GM18499 (cell line): ENCODE measurements at regions not wholly inside any gene's neighbourhood (a gene's known extent, or its start where the extent isn't known, plus 50 kb on each side); places are given as distances from the start of the nearest gene placed in this dataset.

ENCODE experiments used
- ATAC-seq: cut with Tn5 transposase; IDR thresholded peaks from one replicate; pipeline ENCODE4 v1.9.1; 2021; ENCODE audit warnings: moderate number of reproducible peaks; ENCODE audit not compliant: insufficient read depth, unreplicated experiment

DNA sequence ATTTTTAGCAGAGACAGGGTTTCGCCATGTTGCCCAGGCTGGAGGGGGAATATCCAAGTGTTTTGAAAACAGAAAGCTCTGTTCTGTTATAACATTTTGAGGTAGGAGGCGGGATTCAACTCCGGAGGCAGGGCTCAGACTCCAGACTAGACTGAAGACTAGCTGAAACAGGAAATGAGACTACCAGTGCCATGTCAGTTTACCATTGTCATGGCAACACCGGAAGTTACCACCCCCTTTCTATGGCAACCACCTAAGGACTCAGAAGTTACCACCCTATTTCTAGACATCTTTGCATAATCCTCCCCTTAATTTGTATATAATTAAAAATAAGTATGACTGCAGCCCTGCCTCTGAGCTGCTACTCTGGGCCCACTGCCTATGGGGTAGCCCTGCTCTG is 1069.1 kb upstream of the AUTS2 start:
- ATAC-seq, result no peak

DNA sequence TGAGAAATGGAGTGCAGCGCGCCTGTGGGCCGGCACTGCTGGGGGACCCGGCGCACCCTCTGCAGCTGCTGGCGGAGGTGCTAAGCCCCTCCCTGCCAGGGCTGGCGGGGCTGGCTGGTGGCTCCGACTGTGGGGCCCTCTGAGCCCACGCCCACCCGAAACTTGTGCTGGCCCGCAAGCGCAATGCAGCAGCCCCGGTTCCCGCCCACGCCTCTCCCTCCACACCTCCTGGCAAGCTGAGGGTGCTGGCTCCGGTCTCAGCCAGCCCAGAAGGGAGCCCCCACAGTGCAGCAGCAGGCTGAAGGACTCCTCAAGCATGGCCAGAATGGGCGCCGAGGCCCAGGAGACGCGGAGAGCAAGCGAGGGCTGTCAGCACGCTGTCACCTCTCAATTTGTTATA is 1063.0 kb upstream of the AUTS2 start:
- no peak for ATAC-seq

DNA sequence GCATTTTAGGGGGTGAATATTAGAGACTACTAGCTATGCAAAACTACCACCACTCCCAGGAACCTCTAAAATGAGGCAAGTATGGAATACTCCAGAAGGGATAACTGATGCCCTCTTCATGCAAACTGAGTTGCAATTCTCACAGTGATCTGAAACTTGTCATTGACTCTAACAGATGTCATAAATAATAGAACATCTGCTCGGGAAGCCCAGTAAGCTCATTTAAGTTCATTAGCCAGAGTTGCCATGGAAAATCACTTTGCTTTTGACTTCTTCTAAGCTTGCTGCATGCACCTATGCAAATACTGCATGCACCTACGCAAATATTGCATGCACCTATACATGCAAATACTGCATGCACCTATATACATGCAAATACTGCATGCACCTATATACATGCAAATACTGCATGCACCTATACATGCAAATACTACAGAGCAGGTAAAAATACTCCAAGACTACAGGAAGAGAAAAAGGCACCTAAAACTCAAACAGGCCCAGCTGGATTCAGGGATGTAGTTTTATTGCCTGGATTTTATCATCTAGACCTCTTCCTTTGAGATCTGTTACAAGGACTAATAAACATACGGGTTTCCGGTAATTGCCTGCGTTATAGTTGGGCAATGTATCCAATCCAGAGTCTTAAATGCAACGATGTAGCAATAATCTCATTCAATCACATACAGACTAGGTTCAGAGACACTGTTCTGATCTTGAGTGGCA is 1061.1 kb upstream of the AUTS2 start:
- no peak for ATAC-seq

DNA sequence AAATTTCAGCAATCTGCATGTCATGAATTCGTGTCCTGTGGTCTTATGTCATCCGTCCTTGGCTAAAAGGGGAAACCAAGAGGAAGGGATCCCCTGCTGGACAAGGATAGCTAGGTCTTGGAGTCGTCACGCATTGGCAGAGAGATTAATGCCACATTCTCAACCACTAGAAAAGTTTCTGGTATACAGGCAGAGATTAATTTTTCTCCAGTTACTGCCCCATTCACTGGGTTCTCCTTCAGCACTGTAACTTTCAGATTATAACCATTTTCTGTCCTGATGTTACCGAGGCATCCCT is 1060.6 kb upstream of the AUTS2 start:
- no peak for ATAC-seq

DNA sequence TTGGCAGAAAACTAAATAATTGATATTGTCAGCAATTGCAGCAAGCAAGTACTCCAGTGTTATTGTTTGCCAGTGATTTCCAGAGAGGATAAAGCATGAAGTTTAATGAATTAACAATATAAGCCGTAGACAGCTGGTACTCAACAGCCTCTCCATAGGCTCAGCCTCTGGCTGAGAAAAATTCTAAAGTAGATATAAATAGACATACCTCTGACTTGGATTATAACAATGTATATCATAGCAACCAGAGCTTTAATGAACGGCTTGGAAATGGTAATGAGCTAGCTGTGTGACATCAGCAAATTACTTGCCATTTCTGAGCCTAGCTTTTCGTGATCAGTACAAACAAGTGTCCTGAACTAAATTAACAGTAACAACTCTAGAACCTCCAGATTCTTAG is 1055.4 kb upstream of the AUTS2 start:
- ATAC-seq, result no peak

DNA sequence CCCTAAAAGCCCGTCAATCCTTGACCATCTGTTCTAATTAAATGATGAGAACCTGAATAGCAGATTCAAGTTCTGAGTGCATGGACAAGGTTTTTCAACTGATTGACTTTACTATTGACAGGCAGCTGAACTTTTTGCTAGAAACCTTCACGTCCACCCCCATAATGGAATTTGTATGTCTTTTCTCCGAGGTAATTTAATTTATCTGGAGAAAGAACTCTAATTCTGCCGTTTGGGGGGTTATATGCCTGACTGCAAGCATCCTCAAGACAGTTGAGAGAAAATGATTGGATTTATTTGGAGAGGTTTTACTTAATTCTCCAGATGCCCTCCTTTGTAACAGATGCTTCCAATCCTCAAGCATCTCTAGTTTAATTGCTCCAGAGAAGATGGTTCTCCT is 1053.4 kb upstream of the AUTS2 start:
- no peak for ATAC-seq

DNA sequence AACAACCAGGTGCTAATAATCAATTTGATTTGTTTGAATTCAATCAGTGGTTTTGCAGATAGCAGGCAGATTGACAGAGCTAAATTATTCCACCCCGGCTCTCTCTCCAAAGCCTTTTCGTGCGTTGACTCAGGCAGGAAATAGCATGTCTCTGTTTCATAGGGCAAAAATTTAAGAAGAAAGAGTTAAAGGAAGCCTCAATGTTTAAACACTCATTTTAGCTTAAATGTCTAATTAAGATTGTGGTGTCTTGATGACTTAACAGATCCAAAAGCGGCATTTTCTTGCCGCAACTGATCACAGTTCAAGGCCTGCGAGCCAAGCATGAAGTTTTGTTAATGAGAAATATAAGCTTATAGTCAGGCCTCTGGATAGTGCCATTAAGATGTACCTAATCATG is 1051.1 kb upstream of the AUTS2 start:
- no peak for ATAC-seq

DNA sequence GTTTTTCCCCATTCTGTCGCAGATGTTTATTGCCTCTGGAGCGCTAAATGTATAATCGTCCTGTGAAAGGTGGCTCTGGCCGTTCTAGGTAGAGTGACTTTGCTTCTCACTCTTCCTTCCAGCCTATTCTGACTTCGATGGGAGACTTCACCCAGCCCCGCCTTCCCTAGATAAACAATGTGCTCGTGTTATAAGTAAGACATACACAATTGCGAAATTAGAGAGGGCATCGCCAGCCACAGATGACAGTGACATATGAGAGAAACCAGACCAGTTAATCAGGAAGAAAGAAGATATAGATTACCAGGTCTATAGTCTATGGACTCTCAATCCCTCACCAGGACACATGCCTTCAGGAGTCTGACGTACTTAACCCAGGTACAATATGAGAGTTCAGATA is 1050.5 kb upstream of the AUTS2 start:
- no peak for ATAC-seq

DNA sequence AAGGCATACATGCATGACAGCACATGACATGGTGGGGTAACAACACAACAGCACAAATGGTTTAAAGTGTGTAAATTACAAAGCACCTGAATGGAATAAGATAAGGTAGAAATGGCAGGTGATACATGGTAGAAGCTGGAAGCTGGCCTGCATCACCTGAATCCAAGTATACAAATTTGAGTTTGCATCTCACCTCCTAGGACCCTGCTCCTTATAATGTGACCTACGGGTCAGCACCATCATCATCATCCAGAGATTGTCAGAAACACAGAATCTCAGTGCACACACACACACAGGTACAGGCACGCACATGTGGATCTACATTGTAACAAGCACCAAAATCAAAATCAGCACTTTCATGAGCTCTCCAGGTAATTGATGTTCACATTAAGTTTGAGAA is 1048.2 kb upstream of the AUTS2 start:
- ATAC-seq, result no peak

DNA sequence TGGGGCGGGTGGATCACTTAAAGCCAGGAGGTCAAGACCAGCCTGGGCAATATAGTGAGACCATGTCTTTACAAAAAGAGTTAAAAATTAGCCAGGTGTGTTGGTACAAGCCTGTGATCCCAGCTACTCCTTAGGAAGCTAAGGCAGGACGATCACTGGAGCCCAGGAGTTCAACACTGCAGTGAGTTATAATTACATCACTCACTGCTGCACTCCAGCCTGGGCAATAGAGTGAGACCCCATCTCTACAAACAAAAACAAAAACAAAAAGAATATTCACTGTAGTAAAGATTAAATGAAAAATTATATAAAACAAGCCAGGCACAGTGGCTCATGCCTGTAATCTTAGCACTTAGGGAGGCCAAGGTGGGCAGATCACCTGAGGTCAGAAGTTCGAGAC is 1047.6 kb upstream of the AUTS2 start:
- no peak for ATAC-seq

DNA sequence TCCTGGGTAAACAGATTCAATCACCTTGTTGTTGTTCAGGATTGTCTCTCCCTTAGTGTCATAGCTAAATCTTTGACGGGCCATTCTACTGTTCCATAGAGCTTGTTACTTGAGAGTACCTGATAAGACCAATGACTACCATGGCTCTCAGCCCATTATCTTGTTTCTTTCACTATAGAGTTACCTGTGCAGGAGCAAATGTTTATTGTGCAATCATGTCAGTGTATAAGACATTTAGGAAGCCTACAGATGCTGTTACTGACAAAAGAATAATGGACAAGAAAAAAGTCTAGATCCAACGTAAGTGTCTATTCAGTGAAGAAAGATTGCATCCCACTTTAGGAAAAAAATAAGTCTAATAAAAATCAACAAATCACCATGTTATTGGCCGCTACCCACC is 1041.7 kb upstream of the AUTS2 start:
- no peak for ATAC-seq

DNA sequence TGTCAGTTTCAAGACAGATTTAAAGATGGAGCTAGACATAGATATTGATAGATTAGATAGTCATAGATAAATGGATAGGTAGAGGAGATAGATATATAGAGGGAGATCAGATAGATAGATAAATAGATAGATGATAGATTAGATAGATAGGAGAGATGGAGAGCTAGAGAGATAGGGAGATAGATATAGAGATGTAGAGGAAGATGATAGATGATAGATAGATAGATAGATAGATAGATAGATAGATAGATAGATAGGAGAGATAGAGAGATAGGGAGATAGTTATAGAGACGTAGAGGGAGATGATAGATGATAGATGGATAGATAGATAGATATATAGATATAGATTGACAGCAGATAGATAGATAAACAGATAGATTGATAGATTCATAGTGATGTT is 1038.8 kb upstream of the AUTS2 start:
- no peak for ATAC-seq

DNA sequence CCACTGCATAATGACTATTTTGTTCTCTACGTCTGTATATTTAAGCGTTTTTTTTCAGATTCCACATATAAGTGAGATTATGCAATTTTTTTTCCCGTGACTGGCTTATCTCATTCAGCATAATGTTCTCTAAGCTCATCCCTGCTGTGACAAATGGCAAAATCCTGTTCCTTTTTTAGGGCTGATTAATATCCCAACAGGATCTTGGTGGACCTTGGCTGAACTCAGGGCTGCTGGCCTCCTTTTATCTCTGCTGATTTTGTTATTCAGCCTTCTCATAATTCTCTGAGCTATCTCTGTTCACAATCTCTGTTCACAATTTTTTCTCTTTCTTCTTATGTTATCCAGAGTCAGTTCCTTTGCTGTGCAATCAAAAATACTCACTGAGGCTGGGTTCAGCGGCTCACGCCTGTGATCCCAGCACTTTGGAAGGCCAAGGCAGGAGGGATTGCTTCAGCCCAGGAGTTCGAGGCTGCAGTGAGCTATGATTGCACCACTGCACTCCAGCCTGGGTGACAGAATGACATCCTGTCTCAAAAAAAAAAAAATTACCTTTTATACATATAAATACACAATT is 1035.9 kb upstream of the AUTS2 start:
- no peak for ATAC-seq

DNA sequence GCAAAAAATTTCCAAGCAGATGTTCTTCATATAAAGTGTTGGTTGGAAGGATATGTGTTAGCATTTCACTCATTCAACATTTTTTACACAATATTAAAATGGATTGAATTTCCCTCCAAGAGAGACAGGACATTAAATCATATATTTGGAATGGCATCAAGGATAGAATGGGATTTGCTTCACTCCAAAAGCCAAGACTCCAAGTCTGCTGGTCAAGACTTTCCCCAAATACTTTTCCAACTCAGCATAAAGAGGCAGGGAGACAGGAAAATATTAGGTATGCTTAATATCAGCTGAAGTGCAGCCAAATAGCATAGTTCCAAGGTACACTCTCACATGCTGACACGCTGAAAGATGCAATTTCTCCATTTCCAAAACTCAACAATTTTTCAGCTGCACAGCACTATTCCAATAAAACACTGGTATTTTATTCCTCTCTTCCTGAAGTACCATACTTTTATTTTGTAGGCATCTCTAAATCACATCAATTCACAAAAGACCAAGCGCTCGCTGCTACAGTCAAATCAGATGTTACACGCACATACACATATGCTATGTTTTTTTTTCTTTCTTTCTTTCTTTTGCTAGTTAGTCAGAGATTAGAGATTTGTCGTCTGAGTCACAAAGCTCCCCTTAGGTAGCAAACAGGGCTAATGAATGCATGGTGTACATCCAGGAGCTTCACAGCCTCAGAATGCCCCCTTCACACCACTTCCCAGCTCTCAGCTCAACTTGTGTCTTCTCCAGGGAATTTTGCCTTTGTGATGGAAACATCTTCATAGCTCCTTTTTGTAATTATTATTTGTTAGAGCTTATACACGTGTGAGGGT is 1033.8 kb upstream of the AUTS2 start:
- ATAC-seq, result no peak

DNA sequence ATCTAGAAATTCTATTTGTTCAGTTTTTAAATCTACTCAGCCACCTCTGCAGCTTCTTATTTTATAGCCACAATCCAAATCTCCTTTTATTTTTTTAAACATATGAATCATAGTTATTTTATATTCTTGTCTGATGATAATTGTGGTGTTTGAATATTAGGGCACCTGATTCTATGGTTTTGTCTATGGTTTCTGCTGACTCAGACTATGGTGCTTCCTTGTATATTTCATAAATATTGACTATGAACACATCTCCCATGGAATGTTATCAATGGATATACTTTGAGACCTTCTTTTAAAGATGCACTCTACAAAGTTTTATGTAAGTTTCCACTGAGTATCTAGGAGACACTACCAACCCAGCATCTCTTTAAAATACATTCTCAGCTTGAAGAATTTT is 1027.0 kb upstream of the AUTS2 start:
- no peak for ATAC-seq

DNA sequence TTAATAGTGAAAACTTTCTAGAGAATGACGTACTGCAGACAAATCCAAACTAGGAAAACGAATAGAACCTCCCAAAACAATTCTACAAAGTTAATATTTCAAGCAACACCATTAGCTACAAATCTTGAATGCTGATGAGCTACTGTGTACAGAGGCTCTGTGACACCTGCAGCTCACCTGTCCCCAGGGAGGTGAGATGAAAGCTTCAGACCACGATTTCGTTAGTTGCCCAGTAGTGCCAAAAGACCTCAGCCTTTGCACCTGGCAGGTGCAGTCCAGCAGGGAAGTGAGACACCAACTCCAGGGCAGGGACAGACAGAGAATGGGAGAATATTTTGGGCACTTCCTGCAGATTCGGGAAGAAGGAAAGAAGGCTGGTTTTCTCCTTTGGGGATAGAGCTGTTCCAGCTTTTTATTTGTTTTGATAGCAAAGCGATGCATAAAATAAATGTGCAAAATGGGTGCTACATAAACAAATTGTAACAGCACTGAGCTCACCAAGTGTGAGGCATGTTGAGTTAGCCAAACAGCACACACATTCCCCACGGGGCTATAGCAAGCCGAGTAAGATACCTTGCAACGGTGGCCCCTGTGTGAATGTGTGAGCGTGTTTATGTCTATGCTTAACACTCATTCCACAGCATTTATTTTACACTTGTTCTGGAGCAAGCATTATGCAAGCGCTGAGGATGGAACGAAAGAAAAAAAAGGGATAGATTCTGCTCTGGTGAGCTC is 1024.8 kb upstream of the AUTS2 start:
- ATAC-seq, result no peak

DNA sequence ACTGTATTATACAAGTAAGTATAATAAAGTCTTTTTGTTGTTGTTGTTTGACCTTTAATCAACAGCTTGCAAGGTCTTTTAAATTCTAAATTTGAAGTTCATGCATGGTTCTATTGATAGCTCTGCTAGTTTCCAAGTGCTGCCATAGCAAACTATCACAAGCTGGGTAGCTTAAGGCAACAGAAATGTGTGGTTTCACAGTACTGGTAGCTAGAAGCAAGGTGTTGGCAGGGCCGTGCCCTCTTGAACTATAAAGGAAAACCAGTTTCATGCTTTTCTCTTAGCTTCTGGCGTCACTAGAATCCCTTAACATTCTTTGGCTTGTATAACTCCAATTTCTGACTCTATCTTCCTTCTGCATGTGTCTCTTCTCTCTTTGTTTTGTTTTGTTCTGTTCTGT is 1021.9 kb upstream of the AUTS2 start:
- no peak for ATAC-seq

DNA sequence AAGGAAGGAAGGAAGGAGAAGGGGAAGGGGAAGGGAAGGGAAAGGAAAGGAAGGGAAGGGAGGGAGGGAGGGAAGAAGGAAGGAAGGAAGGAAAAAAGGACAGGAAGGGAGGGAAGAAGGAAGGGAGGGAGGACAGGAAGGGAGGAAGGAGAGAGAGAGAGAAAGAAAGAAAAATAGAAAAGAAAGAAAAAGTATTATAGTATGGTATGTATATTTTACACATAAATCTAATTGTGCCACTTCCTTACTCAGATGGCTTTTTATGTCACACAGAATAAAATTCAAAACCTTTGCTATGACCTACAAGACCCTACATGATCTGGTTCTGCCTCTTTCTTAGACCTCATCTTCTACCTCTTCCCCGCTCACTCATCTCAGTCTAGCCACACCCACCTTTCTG is 1016.9 kb upstream of the AUTS2 start:
- ATAC-seq, result no peak

DNA sequence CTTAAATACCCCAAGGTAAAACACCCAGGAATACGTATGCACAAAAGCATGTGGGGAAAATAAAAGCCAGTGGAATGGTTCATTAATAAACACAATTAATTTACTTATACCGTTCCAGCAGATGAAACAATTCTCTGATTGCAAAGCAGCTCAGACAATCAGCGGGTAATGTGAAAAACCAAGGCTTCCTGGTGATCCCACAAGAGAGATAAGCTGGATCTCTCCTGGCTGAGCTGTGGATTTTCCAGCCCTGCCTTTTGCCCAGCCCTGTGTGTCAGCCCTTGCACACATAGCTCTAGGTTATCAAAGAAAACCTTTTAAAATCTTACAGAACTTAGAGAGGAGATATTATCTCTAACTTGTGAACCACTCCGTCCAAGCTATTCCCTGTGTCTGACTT is 1010.7 kb upstream of the AUTS2 start:
- no peak for ATAC-seq

DNA sequence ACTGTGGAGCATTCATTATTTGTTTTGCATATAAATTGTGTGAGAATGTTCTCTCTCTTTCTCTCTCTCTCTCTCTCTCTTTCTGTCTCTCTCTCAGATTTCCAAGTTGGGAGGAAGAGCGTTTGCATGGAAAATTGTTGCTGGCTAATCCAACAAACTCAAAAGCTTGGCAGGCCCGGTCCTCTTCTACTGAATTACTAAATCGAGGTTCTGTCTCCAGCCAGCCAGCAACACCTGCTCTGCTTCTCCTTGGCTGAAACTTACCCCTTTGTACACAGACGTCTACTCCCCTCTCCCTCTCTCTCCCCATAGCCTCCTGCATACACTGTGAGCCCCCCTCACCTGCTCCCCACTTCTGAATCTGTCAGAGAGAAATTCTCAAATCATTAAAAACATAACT is 996.4 kb upstream of the AUTS2 start:
- ATAC-seq, result no peak

DNA sequence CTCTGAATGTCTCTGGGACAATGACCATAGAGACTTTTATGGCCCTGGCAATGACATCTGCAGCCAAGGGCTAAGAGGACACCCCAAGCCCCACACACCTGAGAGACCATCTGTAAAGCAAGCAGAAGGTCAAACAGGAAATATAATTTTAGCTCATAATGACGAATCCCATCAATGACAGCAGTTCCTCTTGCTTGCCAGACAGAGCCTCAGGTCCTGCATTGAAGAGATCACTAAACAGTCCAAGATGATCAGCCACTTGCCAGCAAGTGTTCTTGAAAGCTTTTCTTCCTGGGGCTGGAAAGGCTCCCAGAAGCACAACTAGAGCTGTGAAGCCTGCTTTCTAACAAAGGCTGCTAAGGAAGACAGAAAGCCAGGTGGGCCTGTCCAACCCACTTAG is 993.7 kb upstream of the AUTS2 start:
- ATAC-seq, result no peak
